ENCODE measurements at regions not wholly inside any gene's neighbourhood (a gene's known extent, or its start where the extent isn't known, plus 50 kb on each side); places are given as distances from the start of the nearest gene placed in this dataset.

- H3K4me3 ChIP-seq (ENCODE audit: low read depth in 1 of 2, low read length in 2 of 2) = no peak overlapping the region
- no peak for TF ChIP-seq EZH2 (IDR thresholded peaks at IDR 0.05; ENCODE audit: borderline replicate concordance, low read depth, low read length, severe bottlenecking)
- no peak overlapping the region for H2AFZ ChIP-seq (ENCODE audit: low read depth, low read length)
- DNase-seq (no peak), ATAC-seq (ENCODE audit: insufficient read depth, low read depth) (no peak)
- no peaks in the 10 kb centered on the region for H3K9me3 ChIP-seq (ENCODE audit: insufficient read depth, low read length, severe bottlenecking)
- H3K36me3 ChIP-seq (ENCODE audit: insufficient read depth, low read length) = no peaks in the 10 kb centered on the region
- no peaks in the 10 kb centered on the region for H3K4me1 ChIP-seq (ENCODE audit: insufficient read depth, low read length)
- H3K27me3 ChIP-seq (ENCODE audit: insufficient read depth, low read length, poor library complexity) = no peaks in the 10 kb centered on the region
- H4K20me1 ChIP-seq (ENCODE audit: insufficient read depth, low read length) = no peaks in the 10 kb centered on the region
- H3K79me2 ChIP-seq (ENCODE audit: insufficient read depth, low read length) = no peaks in the 10 kb centered on the region
- no peak overlapping the region for H3K4me2 ChIP-seq (ENCODE audit: insufficient read depth, low read length)
- H3K9ac ChIP-seq (ENCODE audit: low read depth, low read length) = no peak overlapping the region
- no peak overlapping the region for H3K27ac ChIP-seq (ENCODE audit: low read length)
Observed at GRCh38 chr9:99561961-99562565, 259.6 kb upstream of the NR4A3 start.

- H3K4me2 ChIP-seq (ENCODE audit: insufficient read depth, low read length) = no peak overlapping the region
- no peaks in the 10 kb centered on the region for H3K27me3 ChIP-seq (ENCODE audit: insufficient read depth, low read length, poor library complexity)
- TF ChIP-seq EZH2 (IDR thresholded peaks at IDR 0.05; ENCODE audit: borderline replicate concordance, low read depth, low read length, severe bottlenecking) (no peak), CTCF (IDR thresholded peaks at IDR 0.05; ENCODE audit: borderline replicate concordance, extremely low read depth, low read length, poor library complexity, severe bottlenecking) (peak; percentile 14)
- no peaks in the 10 kb centered on the region for H3K79me2 ChIP-seq (ENCODE audit: insufficient read depth, low read length)
- no peaks in the 10 kb centered on the region for H4K20me1 ChIP-seq (ENCODE audit: insufficient read depth, low read length)
- no peaks in the 10 kb centered on the region for H3K4me1 ChIP-seq (ENCODE audit: insufficient read depth, low read length)
- no peak overlapping the region for H3K9ac ChIP-seq (ENCODE audit: low read depth, low read length)
- no peak for DNase-seq
- H3K9me3 ChIP-seq (ENCODE audit: insufficient read depth, low read length, severe bottlenecking) = no peaks in the 10 kb centered on the region
- no peak for ATAC-seq (ENCODE audit: insufficient read depth, low read depth)
- H2AFZ ChIP-seq (ENCODE audit: low read depth, low read length) = no peak overlapping the region
- H3K36me3 ChIP-seq (ENCODE audit: insufficient read depth, low read length) = no peaks in the 10 kb centered on the region
- H3K27ac ChIP-seq (ENCODE audit: low read length) = no peak overlapping the region
- H3K4me3 ChIP-seq (ENCODE audit: low read depth in 1 of 2, low read length in 2 of 2) = no peak overlapping the region
Observed at GRCh38 chr9:99563364-99563763, 258.3 kb upstream of the NR4A3 start.

- H3K9ac ChIP-seq (ENCODE audit: low read depth, low read length) = no peak overlapping the region
- H3K79me2 ChIP-seq (ENCODE audit: insufficient read depth, low read length) = no peaks in the 10 kb centered on the region
- H4K20me1 ChIP-seq (ENCODE audit: insufficient read depth, low read length) = no peaks in the 10 kb centered on the region
- H3K4me3 ChIP-seq (ENCODE audit: low read depth in 1 of 2, low read length in 2 of 2) = no peak overlapping the region
- no peaks in the 10 kb centered on the region for H3K9me3 ChIP-seq (ENCODE audit: insufficient read depth, low read length, severe bottlenecking)
- no peak overlapping the region for H3K4me2 ChIP-seq (ENCODE audit: insufficient read depth, low read length)
- ATAC-seq (ENCODE audit: insufficient read depth, low read depth) = no peak
- no peaks in the 10 kb centered on the region for H3K27me3 ChIP-seq (ENCODE audit: insufficient read depth, low read length, poor library complexity)
- no peak for DNase-seq
- TF ChIP-seq CTCF (IDR thresholded peaks at IDR 0.05; ENCODE audit: borderline replicate concordance, extremely low read depth, low read length, poor library complexity, severe bottlenecking) (no peak), EZH2 (IDR thresholded peaks at IDR 0.05; ENCODE audit: borderline replicate concordance, low read depth, low read length, severe bottlenecking) (no peak)
- no peak overlapping the region for H3K27ac ChIP-seq (ENCODE audit: low read length)
- no peaks in the 10 kb centered on the region for H3K4me1 ChIP-seq (ENCODE audit: insufficient read depth, low read length)
- H2AFZ ChIP-seq (ENCODE audit: low read depth, low read length) = no peak overlapping the region
- no peaks in the 10 kb centered on the region for H3K36me3 ChIP-seq (ENCODE audit: insufficient read depth, low read length)
Observed at GRCh38 chr9:99565203-99565602, 256.5 kb upstream of the NR4A3 start.

GRCh38 chr9:99567436-99567835 is 254.2 kb upstream of the NR4A3 start:
- H2AFZ ChIP-seq (ENCODE audit: low read depth, low read length) = no peak overlapping the region
- no peak overlapping the region for H3K4me2 ChIP-seq (ENCODE audit: insufficient read depth, low read length)
- no peaks in the 10 kb centered on the region for H3K27me3 ChIP-seq (ENCODE audit: insufficient read depth, low read length, poor library complexity)
- no peaks in the 10 kb centered on the region for H3K9me3 ChIP-seq (ENCODE audit: insufficient read depth, low read length, severe bottlenecking)
- no peak overlapping the region for H3K9ac ChIP-seq (ENCODE audit: low read depth, low read length)
- no peaks in the 10 kb centered on the region for H3K36me3 ChIP-seq (ENCODE audit: insufficient read depth, low read length)
- no peaks in the 10 kb centered on the region for H4K20me1 ChIP-seq (ENCODE audit: insufficient read depth, low read length)
- no peak for ATAC-seq (ENCODE audit: insufficient read depth, low read depth)
- H3K27ac ChIP-seq (ENCODE audit: low read length) = no peak overlapping the region
- DNase-seq = no peak
- no peak overlapping the region for H3K4me3 ChIP-seq (ENCODE audit: low read depth in 1 of 2, low read length in 2 of 2)
- no peaks in the 10 kb centered on the region for H3K4me1 ChIP-seq (ENCODE audit: insufficient read depth, low read length)
- H3K79me2 ChIP-seq (ENCODE audit: insufficient read depth, low read length) = no peaks in the 10 kb centered on the region
- TF ChIP-seq EZH2 (IDR thresholded peaks at IDR 0.05; ENCODE audit: borderline replicate concordance, low read depth, low read length, severe bottlenecking) (no peak), CTCF (IDR thresholded peaks at IDR 0.05; ENCODE audit: borderline replicate concordance, extremely low read depth, low read length, poor library complexity, severe bottlenecking) (no peak)

Data from DND-41 (cell line).